ENCODE measurements at regions not wholly inside any gene's neighbourhood (a gene's known extent, or its start where the extent isn't known, plus 50 kb on each side); places are given as distances from the start of the nearest gene placed in this dataset.
"Not testable (repeated sequence)": the region's sequence is repeated elsewhere in the genome, so short reads cannot be mapped to it uniquely, and the experiment has no call there.

- no peak for DNase-seq
Measured at GRCh38 chrX:150217609-150218008, 145.5 kb upstream of the MAMLD1 start.

- no peak for DNase-seq
Measured at GRCh38 chrX:150219374-150220185, 143.5 kb upstream of the MAMLD1 start.

- DNase-seq: no peak
Measured at GRCh38 chrX:150223176-150224015, 139.7 kb upstream of the MAMLD1 start.

DNA sequence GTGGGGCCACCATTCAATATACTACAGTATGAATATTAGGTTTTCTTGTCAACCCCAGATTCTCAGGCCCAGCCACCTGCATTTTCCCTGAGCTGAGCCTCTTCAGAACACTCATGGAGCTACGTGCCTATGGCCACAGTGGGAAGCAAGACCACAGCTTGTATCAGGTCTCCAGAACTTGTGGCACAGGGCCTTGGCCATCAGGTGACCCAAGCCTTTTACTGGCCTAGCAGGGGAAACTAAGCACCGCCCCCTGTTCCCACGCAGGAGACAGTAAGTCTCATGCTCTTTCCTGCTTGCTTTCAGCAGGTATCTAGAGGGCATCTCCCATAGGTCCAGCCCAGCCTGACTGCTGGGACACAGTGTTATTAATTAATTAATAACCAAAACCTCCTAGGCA is 138.4 kb upstream of the MAMLD1 start:
- no peak for DNase-seq

GRCh38 chrX:150225266-150225665 is 137.9 kb upstream of the MAMLD1 start:
- no peak for DNase-seq

DNA sequence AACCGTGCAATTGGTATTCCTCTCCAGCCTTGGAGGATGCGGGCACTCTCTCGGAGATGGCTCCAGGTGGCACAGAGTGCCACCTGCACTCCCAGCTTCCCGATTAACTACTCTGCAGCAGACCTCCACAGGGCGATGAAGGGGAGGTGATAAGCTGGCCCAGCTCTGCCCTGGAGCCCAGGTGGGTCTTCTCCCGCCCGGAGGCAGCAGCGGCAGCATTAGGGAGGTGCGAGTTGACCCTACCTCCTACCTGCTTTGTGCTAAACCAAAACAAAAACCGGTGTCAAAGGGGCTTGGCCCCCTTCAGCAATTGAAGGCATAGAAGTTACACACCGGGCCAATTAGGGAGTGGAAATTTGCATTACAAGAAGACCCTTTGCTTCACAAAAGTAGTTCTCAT is 137.4 kb upstream of the MAMLD1 start:
- DNase-seq: no peak

DNA sequence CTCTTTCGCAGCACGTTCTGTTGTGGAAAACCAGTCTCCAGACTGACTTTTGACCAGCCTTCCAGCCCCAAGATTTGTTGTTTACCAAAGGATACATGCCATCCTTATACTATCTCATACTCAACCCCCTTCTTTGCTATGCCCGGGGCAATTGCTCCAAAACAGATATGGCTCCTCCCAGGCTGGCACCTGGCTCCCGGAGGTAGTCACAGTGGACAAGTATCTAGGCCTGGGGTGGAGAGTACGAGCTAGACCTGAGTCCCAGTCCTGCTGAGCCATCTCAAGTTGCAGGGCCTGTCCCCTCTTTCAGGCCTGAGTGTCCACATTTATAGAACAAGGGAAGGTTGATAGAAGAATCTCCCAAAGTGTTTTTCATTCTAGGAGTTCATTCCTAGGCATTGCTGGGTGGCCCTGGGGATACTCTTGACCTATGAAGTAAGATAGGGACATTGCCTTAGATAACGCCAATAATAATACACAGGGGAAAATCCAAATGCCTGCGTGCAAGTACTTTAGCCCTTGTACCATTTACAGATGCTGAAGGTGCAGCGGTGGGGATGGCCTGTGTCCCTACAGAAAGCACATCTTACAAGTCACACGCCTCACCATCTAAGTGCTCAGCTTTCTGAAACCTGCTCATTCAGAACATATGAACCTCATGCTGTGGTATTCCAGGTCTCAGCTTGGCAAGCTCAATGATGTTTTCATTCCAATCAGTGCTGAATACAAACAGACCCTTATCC is 136.7 kb upstream of the MAMLD1 start:
- no peak for DNase-seq

DNA sequence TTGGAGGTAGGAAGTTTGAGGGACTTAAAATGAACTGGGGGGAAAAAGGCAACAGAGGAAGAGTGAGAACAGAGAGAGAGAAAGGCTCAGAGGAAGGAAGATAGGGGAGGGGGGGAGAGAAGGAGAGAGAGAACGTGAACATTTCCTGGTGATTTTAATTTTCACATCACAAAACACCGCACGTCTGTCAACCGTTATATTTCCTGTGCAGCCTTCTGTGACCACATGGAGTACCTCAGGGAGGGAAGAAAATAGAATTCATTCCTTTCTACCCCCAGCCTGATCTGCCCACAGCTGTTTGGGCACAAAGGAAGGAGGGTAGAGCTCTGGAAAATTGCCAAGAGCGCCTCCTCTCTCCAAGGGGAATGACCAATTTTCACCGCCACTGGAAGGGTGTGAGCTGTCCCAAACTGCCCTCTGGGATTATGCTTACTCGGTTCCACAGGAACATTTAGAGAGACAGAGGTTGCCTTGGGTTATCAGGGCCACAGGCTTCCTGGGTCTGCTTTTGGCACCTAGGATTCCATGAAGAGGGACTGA is 135.7 kb upstream of the MAMLD1 start:
- no peak for DNase-seq

DNA sequence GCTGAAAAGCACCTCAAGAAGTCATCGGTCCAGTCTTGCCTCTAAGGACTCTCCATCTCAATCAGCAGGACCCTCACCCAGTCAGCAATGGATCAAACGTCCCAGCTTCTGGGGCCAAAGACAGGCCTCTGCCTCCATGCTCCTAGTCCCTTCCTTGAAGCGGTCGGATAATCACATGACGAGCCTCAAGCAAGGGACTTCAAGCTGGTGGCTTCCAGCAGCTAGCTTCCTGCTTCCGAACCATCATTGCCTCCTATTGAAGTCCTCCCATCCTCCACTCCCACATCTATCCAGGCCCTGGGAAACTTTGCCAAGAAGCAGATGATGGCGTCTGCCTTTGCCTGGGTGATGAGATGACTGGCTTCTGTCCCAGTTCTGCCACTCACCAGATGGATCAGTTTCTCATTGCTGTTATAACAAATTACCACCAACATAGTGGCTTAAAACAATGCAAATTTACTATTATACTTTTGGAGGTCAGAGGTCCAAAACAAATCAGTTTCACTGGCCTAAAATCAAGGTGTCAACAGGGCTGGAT is 135.2 kb upstream of the MAMLD1 start:
- DNase-seq: no peak

DNA sequence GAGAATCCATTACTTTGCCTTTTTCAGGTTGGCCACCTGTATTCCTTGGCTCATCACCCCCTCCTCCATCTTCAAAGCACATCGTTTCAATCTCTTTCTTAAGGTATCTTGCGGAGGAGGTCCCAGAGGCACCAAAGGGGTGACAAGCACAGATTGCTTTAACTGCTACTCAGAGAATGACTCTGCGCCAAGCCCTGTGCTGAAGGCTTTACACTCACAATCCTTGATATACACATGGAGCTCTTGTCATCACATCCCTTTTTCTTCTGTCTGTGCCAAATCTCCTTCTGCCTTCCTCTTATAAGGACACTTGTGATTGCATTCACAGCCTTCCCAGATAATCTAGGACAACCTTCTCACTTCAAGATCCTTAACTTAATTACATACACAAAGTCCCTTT is 134.7 kb upstream of the MAMLD1 start:
- no peak for DNase-seq

DNA sequence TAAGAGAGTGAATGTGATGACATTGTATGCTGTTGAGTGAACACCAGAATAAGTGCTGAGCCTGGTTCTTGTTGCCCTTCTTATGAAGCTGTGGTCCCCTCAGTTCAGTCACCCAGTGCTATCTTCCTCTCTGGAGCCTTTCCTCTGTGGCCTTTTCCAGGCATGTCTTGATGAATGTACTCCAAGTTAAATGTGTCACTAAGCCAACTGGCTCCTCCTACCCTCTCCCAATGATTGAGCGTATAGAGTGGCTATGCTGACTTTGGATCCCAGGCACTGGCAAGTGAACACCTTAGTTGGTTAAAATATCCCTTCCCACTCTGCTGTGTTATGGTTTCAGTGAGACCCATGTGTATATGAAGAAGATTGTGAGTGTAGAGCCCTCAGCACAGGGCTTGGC is 134.1 kb upstream of the MAMLD1 start:
- DNase-seq: no peak

DNA sequence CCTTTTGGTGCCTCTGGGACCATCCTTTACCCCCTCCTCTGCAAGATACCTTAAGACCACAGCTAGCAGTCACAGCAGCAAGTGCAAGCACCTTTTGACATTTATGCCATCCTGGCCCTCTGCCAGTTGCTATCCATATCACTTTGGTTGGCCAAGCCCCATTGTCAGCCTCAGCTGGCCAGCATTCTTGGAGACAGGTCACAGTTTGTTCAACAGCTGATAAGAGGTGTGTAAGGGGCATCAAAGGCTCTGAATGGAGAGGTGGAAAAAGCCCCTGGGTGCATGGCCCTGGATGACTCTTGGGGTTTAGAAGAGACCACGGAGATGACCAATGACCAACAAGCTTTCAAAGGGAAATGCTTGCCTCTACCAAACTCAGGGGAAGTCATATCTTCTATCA is 133.6 kb upstream of the MAMLD1 start:
- no peak for DNase-seq

DNA sequence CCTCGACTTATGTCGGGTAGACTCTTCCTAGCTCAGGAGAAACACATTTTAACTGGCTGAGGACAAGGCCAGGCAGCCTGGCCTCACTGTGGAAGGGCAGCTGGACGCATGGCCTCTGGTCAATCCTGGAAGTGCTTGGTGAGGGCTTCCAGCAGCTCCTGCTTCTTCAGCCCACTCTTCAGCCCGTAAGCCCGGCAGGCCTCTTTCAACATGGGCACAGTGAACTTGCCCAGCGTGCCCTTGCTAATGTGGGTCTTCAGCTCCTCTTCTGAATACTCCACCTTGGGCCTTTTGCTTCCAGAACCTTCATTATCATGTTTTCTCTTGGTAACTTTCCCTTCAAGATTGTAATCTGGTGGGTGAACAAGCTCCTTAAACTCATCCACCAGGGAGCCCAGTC is 132.2 kb upstream of the MAMLD1 start:
- not testable (repeated sequence) for DNase-seq

DNA sequence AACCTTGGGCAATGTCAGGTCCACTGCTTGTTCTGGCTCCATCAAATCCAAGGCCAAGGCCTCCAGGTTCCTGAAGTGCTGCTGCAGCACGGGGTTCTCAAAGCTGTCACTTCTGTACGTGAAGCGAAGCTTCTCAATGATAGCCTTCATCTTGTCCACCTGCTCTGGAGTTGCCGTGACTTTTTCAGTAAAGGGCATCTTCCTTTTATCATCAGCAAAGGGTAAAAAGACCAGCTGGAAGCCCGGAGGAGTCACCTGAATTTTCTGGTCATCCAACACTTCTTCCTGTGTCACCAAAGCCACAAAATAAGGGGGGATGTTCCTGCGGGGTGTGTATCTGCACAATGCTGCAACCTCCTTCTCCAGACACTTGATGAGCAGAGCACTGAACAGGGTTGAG is 131.7 kb upstream of the MAMLD1 start:
- DNase-seq: not testable (repeated sequence)

DNA sequence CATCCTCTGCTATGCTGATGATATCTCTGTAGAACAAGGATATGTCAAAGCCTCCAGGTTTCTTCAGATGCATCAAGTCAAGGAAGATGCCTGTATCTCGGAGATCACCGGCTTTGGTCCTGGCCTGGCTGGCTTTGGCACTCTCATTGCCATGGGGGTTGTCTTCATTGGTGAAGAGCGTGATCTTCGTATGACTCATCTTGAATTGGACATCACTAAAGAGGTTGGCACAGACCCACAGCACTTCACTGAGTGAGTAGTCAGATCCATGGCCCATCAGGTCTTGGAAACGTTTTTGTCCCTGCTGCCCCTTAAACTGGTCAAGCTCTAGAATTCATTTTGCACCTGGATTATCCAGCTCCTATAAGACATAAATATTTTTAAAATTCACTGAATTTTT is 130.9 kb upstream of the MAMLD1 start:
- not testable (repeated sequence) for DNase-seq

DNA sequence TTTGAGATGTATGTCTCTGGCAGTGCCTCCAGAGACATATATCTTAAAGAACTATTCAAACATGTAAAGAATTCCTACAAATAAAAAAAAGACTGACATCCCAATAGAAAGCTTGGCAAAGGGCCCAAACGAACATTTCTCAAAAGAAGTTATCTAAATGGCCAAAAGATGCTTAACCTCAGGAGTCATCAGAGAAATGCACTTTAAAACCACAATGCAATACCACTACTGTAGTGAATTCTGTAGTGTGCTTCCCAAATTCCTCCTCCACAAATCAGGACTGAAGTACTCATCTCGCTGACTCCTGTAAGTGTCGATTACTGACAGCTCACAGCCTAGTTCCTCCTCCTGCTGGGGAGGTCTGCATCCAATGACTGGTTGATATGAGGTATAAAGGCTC is 129.0 kb upstream of the MAMLD1 start:
- DNase-seq: no peak

- DNase-seq: no peak
Measured at GRCh38 chrX:150236327-150236726, 126.8 kb upstream of the MAMLD1 start.

DNA sequence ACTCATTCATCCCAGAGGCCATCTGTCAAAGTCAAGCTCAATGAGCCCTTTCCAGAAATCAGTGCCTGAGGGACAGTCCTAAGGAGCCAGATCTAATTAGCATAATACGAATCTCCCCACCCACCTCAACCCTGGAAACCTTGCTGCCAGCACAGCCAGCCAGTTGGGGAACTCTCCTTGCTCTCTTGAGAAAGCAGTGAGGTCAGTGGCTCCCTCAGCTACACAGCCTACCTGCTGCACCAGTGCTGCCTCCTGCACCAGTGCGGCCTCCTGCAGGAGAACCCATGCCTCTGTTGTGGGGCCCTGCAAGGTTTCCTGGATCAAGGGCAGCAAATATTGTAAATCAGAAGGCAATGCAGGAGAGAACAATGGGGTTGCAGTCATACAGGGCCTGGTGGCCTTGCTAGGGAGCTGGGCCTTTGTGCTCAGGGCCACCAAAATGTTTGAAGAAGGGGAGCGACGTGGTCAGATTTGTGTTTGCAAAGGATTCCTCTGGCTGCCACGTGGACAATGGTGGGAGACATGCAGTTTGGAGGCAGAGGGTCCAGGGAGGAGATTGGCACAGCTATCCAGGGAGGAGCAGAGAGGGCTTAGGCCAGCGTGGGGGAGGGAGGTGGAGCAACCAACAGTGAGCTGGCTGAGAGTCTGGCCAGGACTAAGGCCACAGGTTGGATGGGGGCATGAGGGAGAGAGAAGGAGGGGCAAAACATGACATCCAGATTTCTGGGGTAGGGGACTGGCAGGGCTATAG is 124.3 kb upstream of the MAMLD1 start:
- no peak for DNase-seq

GRCh38 chrX:150239946-150240642 is 123.0 kb upstream of the MAMLD1 start:
- no peak for DNase-seq

DNA sequence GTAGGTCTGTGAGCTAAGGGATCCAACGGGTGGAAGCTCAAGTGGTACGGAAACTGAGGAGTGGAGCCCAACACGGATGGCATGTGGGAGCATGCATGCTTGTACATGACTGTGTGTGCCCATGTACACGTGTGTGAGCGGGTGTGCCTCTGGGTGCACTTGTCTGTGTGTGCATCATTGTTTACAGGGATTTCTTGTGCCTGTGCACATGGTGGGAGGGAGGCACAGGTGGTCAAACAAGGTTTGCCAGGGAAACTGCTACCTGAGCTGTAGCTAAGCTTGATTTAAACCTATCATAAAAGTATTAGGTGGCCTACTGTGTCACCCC is 122.5 kb upstream of the MAMLD1 start:
- DNase-seq: no peak

DNA sequence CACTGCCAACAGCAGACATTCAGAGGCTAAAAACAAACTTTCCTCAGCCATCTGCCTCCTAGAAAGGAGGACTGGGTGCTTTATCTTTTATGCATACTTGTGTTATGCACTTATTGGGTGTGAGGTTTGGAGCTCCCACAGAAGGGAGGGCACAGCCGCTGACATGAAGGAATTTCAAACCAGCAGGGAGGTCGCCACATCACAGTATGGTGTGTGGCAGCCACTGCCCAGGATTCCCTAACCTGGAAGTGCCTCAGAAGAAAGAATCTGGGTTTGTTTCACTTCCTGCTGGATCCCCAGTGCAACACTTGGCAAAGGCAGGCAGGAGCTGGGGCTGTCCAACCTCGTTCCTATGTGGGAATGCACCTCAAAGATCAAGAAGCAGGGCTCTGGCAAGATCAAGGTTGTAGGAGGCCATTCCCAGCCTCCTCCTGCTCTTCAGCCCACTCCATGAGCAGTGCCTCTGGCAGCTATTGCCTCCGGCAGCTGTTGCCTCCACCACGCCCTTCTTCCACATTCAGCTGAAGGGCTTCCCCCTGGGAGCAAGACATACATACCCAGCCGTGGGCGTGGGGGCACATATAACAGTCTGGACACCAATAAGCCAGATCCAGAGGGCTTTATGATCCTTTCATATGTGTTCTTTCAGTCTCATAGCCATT is 109.0 kb upstream of the MAMLD1 start:
- no peak for DNase-seq

Data from CD4-positive, alpha-beta T cell treated with Interleukin-4 for 4 hours (primary cell).